ENCODE measurements at regions not wholly inside any gene's neighbourhood (a gene's known extent, or its start where the extent isn't known, plus 50 kb on each side); places are given as distances from the start of the nearest gene placed in this dataset.

DNA sequence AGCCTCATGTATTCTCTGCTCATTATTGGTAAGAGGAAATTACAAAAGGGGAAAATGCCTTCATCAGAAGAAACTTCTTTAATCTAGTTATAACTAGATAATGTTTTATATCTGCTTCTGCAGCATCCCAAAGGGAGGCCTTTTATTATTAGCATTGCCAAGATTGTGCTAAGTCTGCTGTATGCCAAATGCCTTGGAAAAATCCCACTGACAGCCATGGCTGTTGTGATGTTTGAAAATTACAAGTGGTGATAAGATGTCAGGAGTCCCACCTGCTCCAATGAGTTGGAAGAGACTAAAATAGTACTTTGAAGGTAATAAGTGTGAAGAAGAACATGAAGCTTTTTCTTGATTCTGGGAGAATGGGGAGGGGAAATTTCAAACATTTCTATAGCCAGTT is 345.0 kb downstream of the GABRB2 start:
- H3K4me3 ChIP-seq, result no peak overlapping the region
- no peaks in the 10 kb centered on the region for H3K36me3 ChIP-seq
- no peaks in the 10 kb centered on the region for H3K27me3 ChIP-seq
- H3K9me3 ChIP-seq, result no peaks in the 10 kb centered on the region
- no peak overlapping the region for H3K27ac ChIP-seq
- no peak for DNase-seq
- no peak for TF ChIP-seq POLR2A (IDR thresholded peaks at IDR 0.05)
- TF ChIP-seq, protein P1, sequence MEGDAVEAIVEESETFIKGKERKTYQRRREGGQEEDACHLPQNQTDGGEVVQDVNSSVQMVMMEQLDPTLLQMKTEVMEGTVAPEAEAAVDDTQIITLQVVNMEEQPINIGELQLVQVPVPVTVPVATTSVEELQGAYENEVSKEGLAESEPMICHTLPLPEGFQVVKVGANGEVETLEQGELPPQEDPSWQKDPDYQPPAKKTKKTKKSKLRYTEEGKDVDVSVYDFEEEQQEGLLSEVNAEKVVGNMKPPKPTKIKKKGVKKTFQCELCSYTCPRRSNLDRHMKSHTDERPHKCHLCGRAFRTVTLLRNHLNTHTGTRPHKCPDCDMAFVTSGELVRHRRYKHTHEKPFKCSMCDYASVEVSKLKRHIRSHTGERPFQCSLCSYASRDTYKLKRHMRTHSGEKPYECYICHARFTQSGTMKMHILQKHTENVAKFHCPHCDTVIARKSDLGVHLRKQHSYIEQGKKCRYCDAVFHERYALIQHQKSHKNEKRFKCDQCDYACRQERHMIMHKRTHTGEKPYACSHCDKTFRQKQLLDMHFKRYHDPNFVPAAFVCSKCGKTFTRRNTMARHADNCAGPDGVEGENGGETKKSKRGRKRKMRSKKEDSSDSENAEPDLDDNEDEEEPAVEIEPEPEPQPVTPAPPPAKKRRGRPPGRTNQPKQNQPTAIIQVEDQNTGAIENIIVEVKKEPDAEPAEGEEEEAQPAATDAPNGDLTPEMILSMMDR (IDR thresholded peaks at IDR 0.05), result no peak
- no peaks in the 10 kb centered on the region for H3K4me1 ChIP-seq

GRCh38 chr5:161190778-161191177 is 338.8 kb upstream of the ATP10B start:
- Histone ChIP-seq H3K4me1 (no peaks in the 10 kb centered on the region), H3K9me3 (no peaks in the 10 kb centered on the region), H3K36me3 (no peaks in the 10 kb centered on the region), H3K4me3 (no peak overlapping the region), H3K27ac (no peak overlapping the region), H3K27me3 (no peaks in the 10 kb centered on the region)
- DNase-seq, result no peak
- TF ChIP-seq, protein P1 (IDR thresholded peaks at IDR 0.05), result no peak
- TF ChIP-seq POLR2A (IDR thresholded peaks at IDR 0.05), result no peak

DNA sequence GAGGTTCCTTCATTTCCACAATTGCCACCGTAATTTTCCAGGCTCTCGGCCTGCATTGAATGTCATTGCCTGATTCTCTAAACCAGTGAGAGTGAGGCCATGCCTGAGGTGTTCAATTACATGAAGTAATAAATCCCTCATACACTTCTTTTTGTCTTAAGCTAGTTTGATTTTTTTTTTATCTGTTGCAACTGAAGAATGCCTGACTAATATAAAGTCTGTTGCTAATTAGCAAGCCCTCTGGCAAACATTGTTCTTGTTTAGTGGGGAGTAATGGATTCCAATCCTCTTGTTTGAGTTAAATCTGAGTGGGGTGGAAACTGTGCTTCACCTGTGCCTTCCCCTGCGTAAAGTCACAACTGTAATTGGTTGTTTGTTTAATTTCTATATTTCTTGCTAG is 338.1 kb upstream of the ATP10B start:
- H3K27me3 ChIP-seq, result no peaks in the 10 kb centered on the region
- no peak overlapping the region for H3K4me3 ChIP-seq
- no peak for TF ChIP-seq POLR2A (IDR thresholded peaks at IDR 0.05)
- TF ChIP-seq, protein P1 (IDR thresholded peaks at IDR 0.05), result no peak
- no peaks in the 10 kb centered on the region for H3K9me3 ChIP-seq
- H3K36me3 ChIP-seq, result no peaks in the 10 kb centered on the region
- H3K4me1 ChIP-seq, result no peaks in the 10 kb centered on the region
- no peak overlapping the region for H3K27ac ChIP-seq
- no peak for DNase-seq

DNA sequence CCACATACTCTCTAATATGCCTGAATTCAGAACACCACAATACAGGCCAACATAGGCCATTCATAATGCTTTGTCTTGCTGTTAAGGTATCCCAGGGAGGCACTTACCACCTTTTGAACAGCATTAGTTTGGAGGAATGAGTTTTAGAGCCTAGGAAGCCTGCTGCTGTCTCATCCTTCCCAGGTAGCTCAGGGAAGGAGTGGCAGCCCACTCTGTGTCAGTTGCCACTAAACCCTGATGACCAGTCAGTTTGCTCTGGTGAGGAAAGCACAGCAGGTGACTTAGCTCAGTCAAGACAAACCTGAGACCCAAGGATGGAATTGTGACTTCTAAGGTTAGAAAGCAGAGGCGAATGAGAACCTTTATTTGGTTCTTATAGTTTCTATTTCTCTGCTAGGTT is 337.4 kb upstream of the ATP10B start:
- Histone ChIP-seq H3K27me3 (no peaks in the 10 kb centered on the region), H3K4me1 (no peaks in the 10 kb centered on the region), H3K36me3 (no peaks in the 10 kb centered on the region), H3K27ac (no peak overlapping the region), H3K9me3 (no peaks in the 10 kb centered on the region), H3K4me3 (no peak overlapping the region)
- no peak for TF ChIP-seq POLR2A (IDR thresholded peaks at IDR 0.05)
- TF ChIP-seq, protein P1 (IDR thresholded peaks at IDR 0.05), result no peak
- DNase-seq, result no peak

- H3K36me3 ChIP-seq, result no peaks in the 10 kb centered on the region
- DNase-seq, result no peak
- H3K27me3 ChIP-seq, result no peaks in the 10 kb centered on the region
- no peaks in the 10 kb centered on the region for H3K9me3 ChIP-seq
- no peak for TF ChIP-seq POLR2A (IDR thresholded peaks at IDR 0.05)
- TF ChIP-seq, protein P1 (IDR thresholded peaks at IDR 0.05), result no peak
- H3K27ac ChIP-seq, result no peak overlapping the region
- no peaks in the 10 kb centered on the region for H3K4me1 ChIP-seq
- no peak overlapping the region for H3K4me3 ChIP-seq
Observed at GRCh38 chr5:161183559-161183958, 331.5 kb upstream of the ATP10B start.

DNA sequence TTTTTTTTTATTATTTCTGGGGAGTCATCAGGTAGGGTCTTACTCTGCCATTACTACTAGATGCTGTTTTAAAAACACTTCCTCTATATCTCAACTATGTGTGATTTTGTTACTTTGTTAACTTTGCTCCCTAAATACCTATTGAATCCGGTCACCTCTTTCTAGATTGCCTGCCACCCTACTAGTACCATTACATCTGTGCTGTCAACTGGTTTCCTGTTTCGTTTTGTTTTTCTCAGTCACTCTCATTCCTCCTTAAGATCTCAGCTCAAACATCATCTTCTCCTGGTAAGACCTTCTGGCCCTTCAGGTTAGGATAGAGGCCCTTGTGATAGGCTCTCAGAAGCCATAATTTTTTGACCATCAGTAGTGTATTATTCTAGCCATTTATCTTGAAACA is 324.2 kb upstream of the ATP10B start:
- Histone ChIP-seq H3K36me3 (no peaks in the 10 kb centered on the region), H3K4me1 (no peaks in the 10 kb centered on the region), H3K27ac (no peak overlapping the region), H3K9me3 (no peaks in the 10 kb centered on the region), H3K27me3 (no peaks in the 10 kb centered on the region), H3K4me3 (no peak overlapping the region)
- no peak for DNase-seq
- TF ChIP-seq, protein P1 (IDR thresholded peaks at IDR 0.05), result no peak
- no peak for TF ChIP-seq POLR2A (IDR thresholded peaks at IDR 0.05)
